HEK293 (cell line): ENCODE measurements at regions not wholly inside any gene's neighbourhood (a gene's known extent, or its start where the extent isn't known, plus 50 kb on each side); places are given as distances from the start of the nearest gene placed in this dataset.

Experiments used
- CTCF ChIA-PET: fragments of 350-600 bp; formaldehyde crosslinking; extraction: SDS; loops from one replicate; lab custom pipeline; 2021; ENCODE audit warnings: antibody characterized with exemption; lab: Yijun Ruan, JAX
- POLR2A ChIA-PET: fragments of 300-600 bp; formaldehyde crosslinking; extraction: SDS; loops from one replicate; lab custom pipeline; 2020; ENCODE audit warnings: antibody characterized with exemption, inconsistent platforms; lab: Yijun Ruan, JAX
- H3K27ac ChIP-seq: fragments of 200-500 bp; sonication (Bioruptor generic); 2 replicates; pipeline ENCODE4 v1.5.1; 2014; ENCODE audit warnings: low read depth, low read length, control low read depth, inconsistent platforms; ENCODE audit errors: extremely low read depth
- H3K36me3 ChIP-seq, 2 experiments: fragments of 200-500 bp in 1 of 2; sonication (Bioruptor generic) in 1 of 2; 1 replicate in 1 of 2; 2 replicates in 1 of 2; pipeline ENCODE4 v1.5.1; 2014 to 2017; ENCODE audit warnings: inconsistent platforms in 2 of 2, low read length in 2 of 2; ENCODE audit not compliant: control insufficient read depth in 2 of 2, insufficient read depth in 1 of 2
- H3K4me1 ChIP-seq: fragments of 200-500 bp; sonication (Bioruptor generic); 2 replicates; pipeline ENCODE4 v1.5.1; 2014; ENCODE audit warnings: mild to moderate bottlenecking, low read length, inconsistent platforms; ENCODE audit not compliant: control insufficient read depth, insufficient read depth
- H3K4me3 ChIP-seq: 2 replicates; pipeline ENCODE4 v1.5.1; 2011; ENCODE audit warnings: low read depth, mild to moderate bottlenecking, control low read depth, low read length, moderate library complexity
- H3K9me3 ChIP-seq: fragments of 200-500 bp; sonication (Bioruptor generic); 2 replicates; pipeline ENCODE4 v1.5.1; 2014; ENCODE audit warnings: low read depth, low read length, inconsistent platforms; ENCODE audit not compliant: control insufficient read depth, insufficient read depth
- ATF2 ChIP-seq: fragments of 450-650 bp; formaldehyde crosslinking; IDR thresholded peaks from 2 replicates; pipeline ENCODE4 v1.5.1; 2016; ENCODE audit warnings: missing biosample characterization, missing genetic modification characterization, low read depth
- BCL11B ChIP-seq: fragments of 450-650 bp; formaldehyde crosslinking; IDR thresholded peaks from 2 replicates; pipeline ENCODE4 v1.5.1; 2016; ENCODE audit warnings: low read depth, missing biosample characterization, missing genetic modification characterization
- KLF16 ChIP-seq: fragments of 450-650 bp; formaldehyde crosslinking; IDR thresholded peaks from 2 replicates; pipeline ENCODE4 v1.5.1; 2017; ENCODE audit warnings: missing biosample characterization, missing genetic modification characterization
- OSR2 ChIP-seq: fragments of 450-650 bp; formaldehyde crosslinking; IDR thresholded peaks from 2 replicates; pipeline ENCODE4 v1.5.1; 2016; ENCODE audit warnings: missing biosample characterization, missing genetic modification characterization
- PRDM1 ChIP-seq: fragments of 450-650 bp; formaldehyde crosslinking; IDR thresholded peaks from 2 replicates; pipeline ENCODE4; 2016; ENCODE audit warnings: missing biosample characterization, missing genetic modification characterization
- REST ChIP-seq: fragments of 450-650 bp; formaldehyde crosslinking; IDR thresholded peaks from 2 replicates; pipeline ENCODE4 v1.5.1; 2016; ENCODE audit warnings: missing biosample characterization, missing genetic modification characterization
- SP3 ChIP-seq: fragments of 450-650 bp; formaldehyde crosslinking; IDR thresholded peaks from 2 replicates; pipeline ENCODE4 v1.5.1; 2016; ENCODE audit warnings: missing biosample characterization, missing genetic modification characterization
- WT1 ChIP-seq: fragments of 450-650 bp; formaldehyde crosslinking; IDR thresholded peaks from 2 replicates; pipeline ENCODE4 v1.5.1; 2016; ENCODE audit warnings: missing biosample characterization, missing genetic modification characterization
- ZBTB6 ChIP-seq: fragments of 450-650 bp; formaldehyde crosslinking; IDR thresholded peaks from 2 replicates; pipeline ENCODE4 v1.5.1; 2017; ENCODE audit warnings: missing biosample characterization, missing genetic modification characterization
- ZNF10 ChIP-seq: fragments of 450-650 bp; formaldehyde crosslinking; IDR thresholded peaks from 2 replicates; pipeline ENCODE4 v1.5.1; 2017; ENCODE audit warnings: missing biosample characterization, missing genetic modification characterization
- ZNF214 ChIP-seq: fragments of 450-650 bp; formaldehyde crosslinking; IDR thresholded peaks from 2 replicates; pipeline ENCODE4 v1.5.1; 2017; ENCODE audit warnings: missing biosample characterization, mild to moderate bottlenecking, missing genetic modification characterization, borderline replicate concordance
- ZNF248 ChIP-seq: fragments of 450-650 bp; formaldehyde crosslinking; IDR thresholded peaks from 2 replicates; pipeline ENCODE4 v1.5.1; 2017; ENCODE audit warnings: missing biosample characterization, missing genetic modification characterization
- ZNF266 ChIP-seq: fragments of 450-650 bp; formaldehyde crosslinking; IDR thresholded peaks from 2 replicates; pipeline ENCODE4 v1.5.1; 2016; ENCODE audit warnings: missing biosample characterization, missing genetic modification characterization, low read depth
- ZNF280C ChIP-seq: fragments of 450-650 bp; formaldehyde crosslinking; IDR thresholded peaks from 2 replicates; pipeline ENCODE4 v1.5.1; 2016; ENCODE audit warnings: missing biosample characterization, missing genetic modification characterization
- ZNF335 ChIP-seq: fragments of 450-650 bp; formaldehyde crosslinking; conservative IDR thresholded peaks from 2 replicates; pipeline ENCODE4 v1.5.1; 2016; ENCODE audit warnings: missing biosample characterization, missing genetic modification characterization
- ZNF366 ChIP-seq: fragments of 450-650 bp; formaldehyde crosslinking; conservative IDR thresholded peaks from 2 replicates; pipeline ENCODE4 v1.5.1; 2016; ENCODE audit warnings: missing biosample characterization, missing genetic modification characterization
- ZNF560 ChIP-seq: fragments of 450-650 bp; formaldehyde crosslinking; IDR thresholded peaks from 2 replicates; pipeline ENCODE4 v1.5.1; 2017; ENCODE audit warnings: missing biosample characterization, missing genetic modification characterization, borderline replicate concordance
- ZNF596 ChIP-seq: fragments of 450-650 bp; IDR thresholded peaks from 2 replicates; pipeline ENCODE4 v1.5.0; 2018; ENCODE audit warnings: missing biosample characterization, mild to moderate bottlenecking, missing genetic modification characterization, moderate library complexity
- ZNF624 ChIP-seq: fragments of 450-650 bp; formaldehyde crosslinking; IDR thresholded peaks from 2 replicates; pipeline ENCODE4 v1.5.1; 2017; ENCODE audit warnings: missing biosample characterization, missing genetic modification characterization
- ZNF660 ChIP-seq: fragments of 450-650 bp; IDR thresholded peaks from 2 replicates; pipeline ENCODE4 v1.5.1; 2018; ENCODE audit warnings: missing biosample characterization, mild to moderate bottlenecking, missing genetic modification characterization
- ZNF701 ChIP-seq: fragments of 450-650 bp; formaldehyde crosslinking; IDR thresholded peaks from 2 replicates; pipeline ENCODE4 v1.5.1; 2016; ENCODE audit warnings: missing biosample characterization, missing genetic modification characterization
- ZNF704 ChIP-seq: fragments of 450-650 bp; formaldehyde crosslinking; IDR thresholded peaks from 2 replicates; pipeline ENCODE4 v1.5.1; 2016; ENCODE audit warnings: missing biosample characterization, missing genetic modification characterization
- ZNF777 ChIP-seq: fragments of 450-650 bp; formaldehyde crosslinking; IDR thresholded peaks from 2 replicates; pipeline ENCODE4 v1.5.1; 2017; ENCODE audit warnings: missing biosample characterization, missing genetic modification characterization, borderline replicate concordance
- ZXDB ChIP-seq: fragments of 450-650 bp; formaldehyde crosslinking; IDR thresholded peaks from 2 replicates; pipeline ENCODE4 v1.5.1; 2016; ENCODE audit warnings: missing biosample characterization, missing genetic modification characterization

GRCh38 chrX:4239650-4240540 is 526.4 kb upstream of the PRKX start:
- H3K4me3 ChIP-seq: no peak overlapping the region
- H3K36me3 ChIP-seq: no peaks in the 10 kb centered on the region
- no peak overlapping the region for H3K27ac ChIP-seq
- POLR2A ChIA-PET: no interaction called here
- no peaks in the 10 kb centered on the region for H3K9me3 ChIP-seq
- CTCF ChIA-PET: no interaction called here
- no peak for TF ChIP-seq SP3 (tag by site-specific recombination)
- no peak for TF ChIP-seq KLF16
- TF ChIP-seq ZNF266 (tag by site-specific recombination): no peak
- no peak for TF ChIP-seq ZNF660
- TF ChIP-seq ZNF624 (tag by site-specific recombination): no peak
- no peak for TF ChIP-seq ZNF366
- TF ChIP-seq ZNF704 (tag by site-specific recombination): no peak
- no peak for TF ChIP-seq REST (tag by site-specific recombination)
- TF ChIP-seq ZNF560 (tag by site-specific recombination): no peak
- TF ChIP-seq PRDM1 (tag by site-specific recombination): no peak
- TF ChIP-seq WT1 (tag by site-specific recombination): no peak
- no peak for TF ChIP-seq ATF2 (tag by site-specific recombination)
- no peak for TF ChIP-seq ZNF248 (tag by site-specific recombination)
- no peak for TF ChIP-seq ZNF335 (tag by site-specific recombination)
- TF ChIP-seq ZNF596 (tag by site-specific recombination): no peak
- no peak for TF ChIP-seq ZNF10
- no peak for TF ChIP-seq ZNF701 (tag by site-specific recombination)
- H3K4me1 ChIP-seq: no peaks in the 10 kb centered on the region

GRCh38 chrX:4238916-4239315 is 525.5 kb upstream of the PRKX start:
- Histone ChIP-seq H3K36me3 (no peaks in the 10 kb centered on the region), H3K4me1 (no peaks in the 10 kb centered on the region), H3K4me3 (no peak overlapping the region), H3K9me3 (no peaks in the 10 kb centered on the region), H3K27ac (no peak overlapping the region)
- CTCF ChIA-PET: no interaction called here
- POLR2A ChIA-PET: no interaction called here
- TF ChIP-seq ZNF214 (tag by site-specific recombination) (no peak), ZBTB6 (tag by site-specific recombination) (no peak), ZNF280C (tag by site-specific recombination) (no peak), BCL11B (no peak), ZNF777 (no peak), ZNF335 (tag by site-specific recombination) (no peak), OSR2 (tag by site-specific recombination) (no peak), ZXDB (no peak)
